H1 (cell line): ENCODE measurements at regions not wholly inside any gene's neighbourhood (a gene's known extent, or its start where the extent isn't known, plus 50 kb on each side); places are given as distances from the start of the nearest gene placed in this dataset.

Source experiments
- POLR2AphosphoS5 ChIP-seq: IDR thresholded peaks from 2 replicates; pipeline ENCODE4 v1.6.1; 2011; ENCODE audit warnings: low read depth, low read length
- SIRT6 ChIP-seq: IDR thresholded peaks from one replicate; pipeline ENCODE4 v1.7.1; 2012; ENCODE audit warnings: low read length, inconsistent platforms
- TF ChIP-seq, protein P1 (sequence below), 3 experiments: IDR thresholded peaks; 1 replicate in 2 of 3; 2 replicates in 1 of 3; pipeline versions ENCODE4 v1.5.1 to v1.6.1; 2011; ENCODE audit warnings: low read length in 3 of 3, mild to moderate bottlenecking in 3 of 3, inconsistent platforms in 2 of 3, low read depth in 1 of 3, moderate library complexity in 1 of 3; ENCODE audit not compliant: insufficient read depth in 1 of 3; ENCODE audit errors: control extremely low read depth in 1 of 3

DNA sequence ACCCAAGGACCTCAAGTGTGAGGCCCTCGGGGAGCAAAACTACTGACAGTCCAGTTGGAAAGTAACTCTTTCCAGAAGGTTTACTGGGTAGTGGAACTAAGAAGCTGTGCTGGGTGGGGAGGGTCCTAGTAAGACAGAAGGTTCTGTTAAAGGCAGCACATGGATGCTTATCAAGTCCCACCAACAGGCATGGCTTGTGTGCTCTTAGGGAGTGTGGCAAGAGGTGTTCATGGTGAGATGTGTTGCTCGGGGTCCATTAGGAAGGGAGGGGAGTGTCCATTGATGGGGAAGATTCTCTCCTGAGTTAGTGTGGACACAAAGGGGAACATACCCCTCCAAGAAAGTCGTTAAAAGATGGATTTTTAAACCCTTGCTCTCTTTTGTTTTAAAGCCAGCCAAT lies 120.6 kb downstream of the LY86 start:
- TF ChIP-seq, protein P1, sequence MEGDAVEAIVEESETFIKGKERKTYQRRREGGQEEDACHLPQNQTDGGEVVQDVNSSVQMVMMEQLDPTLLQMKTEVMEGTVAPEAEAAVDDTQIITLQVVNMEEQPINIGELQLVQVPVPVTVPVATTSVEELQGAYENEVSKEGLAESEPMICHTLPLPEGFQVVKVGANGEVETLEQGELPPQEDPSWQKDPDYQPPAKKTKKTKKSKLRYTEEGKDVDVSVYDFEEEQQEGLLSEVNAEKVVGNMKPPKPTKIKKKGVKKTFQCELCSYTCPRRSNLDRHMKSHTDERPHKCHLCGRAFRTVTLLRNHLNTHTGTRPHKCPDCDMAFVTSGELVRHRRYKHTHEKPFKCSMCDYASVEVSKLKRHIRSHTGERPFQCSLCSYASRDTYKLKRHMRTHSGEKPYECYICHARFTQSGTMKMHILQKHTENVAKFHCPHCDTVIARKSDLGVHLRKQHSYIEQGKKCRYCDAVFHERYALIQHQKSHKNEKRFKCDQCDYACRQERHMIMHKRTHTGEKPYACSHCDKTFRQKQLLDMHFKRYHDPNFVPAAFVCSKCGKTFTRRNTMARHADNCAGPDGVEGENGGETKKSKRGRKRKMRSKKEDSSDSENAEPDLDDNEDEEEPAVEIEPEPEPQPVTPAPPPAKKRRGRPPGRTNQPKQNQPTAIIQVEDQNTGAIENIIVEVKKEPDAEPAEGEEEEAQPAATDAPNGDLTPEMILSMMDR (IDR thresholded peaks at IDR 0.05; ENCODE audit: control extremely low read depth in 1 of 3, insufficient read depth in 1 of 3, low read depth in 1 of 3, low read length in 3 of 3), result no peak
- TF ChIP-seq SIRT6 (no peak), POLR2AphosphoS5 (no peak)
